Esophagus squamous epithelium (tissue), 5 donors: ENCODE measurements at regions not wholly inside any gene's neighbourhood (a gene's known extent, or its start where the extent isn't known, plus 50 kb on each side); places are given as distances from the start of the nearest gene placed in this dataset.
A peak's percentile ranks its signal among the peaks of the same experiment; 100 is the strongest.

Experiments used
- DNase-seq: peaks from one replicate; lab custom pipeline; 2025; lab: John Stamatoyannopoulos, UW
- H3K27ac ChIP-seq, 4 donors: fragments of 200-600 bp; sonication (generic); one replicate each; pipeline ENCODE4 v1.5.1; 2016 to 2019; ENCODE audit warnings: mild to moderate bottlenecking in 1 of 4
- H3K27me3 ChIP-seq, 4 donors: fragments of 200-600 bp; sonication (generic); 1 replicate in 3 of 4; 2 replicates in 1 of 4; pipeline versions ENCODE4 v1.5.1 to v1.6.0; 2017 to 2021; ENCODE audit warnings: antibody characterized with exemption in 1 of 4
- H3K36me3 ChIP-seq, 3 donors: fragments of 200-600 bp; sonication (generic); one replicate each; pipeline ENCODE4 v1.5.1; 2016 to 2019
- H3K4me1 ChIP-seq, 3 donors: fragments of 200-600 bp; sonication (generic); one replicate each; pipeline ENCODE4 v1.5.1; 2017 to 2019
- H3K4me3 ChIP-seq, 4 donors: fragments of 200-600 bp; sonication (generic); 1 replicate in 3 of 4; 2 replicates in 1 of 4; pipeline ENCODE4 v1.5.1; 2016 to 2019; ENCODE audit warnings: mild to moderate bottlenecking in 2 of 4, moderate library complexity in 1 of 4
- H3K9me3 ChIP-seq, 3 donors: fragments of 200-600 bp; sonication (generic); one replicate each; pipeline ENCODE4 v1.5.1; 2016 to 2019
- POLR2A ChIP-seq, 4 donors: fragments of 450-650 bp; IDR thresholded peaks; one replicate each; pipeline ENCODE4 v1.6.1; 2017; ENCODE audit warnings: antibody characterized with exemption in 4 of 4, mild to moderate bottlenecking in 4 of 4, moderate library complexity in 3 of 4
- WGBS, 2 donors: methylation state at CpG; one replicate each; pipeline ENCODE4 v1.1.5; 2018; 5-methylcytosine and 5-hydroxymethylcytosine counted together
- intact Hi-C: fragments of 100-400 bp; cut with DNase I; formaldehyde crosslinking; loops from one replicate; pipeline ENCODE4 v1.15.0; 2022
- TF ChIP-seq, protein P1 (sequence below), 6 experiments: fragments of 450-650 bp in 4 of 6; fragments of 200-600 bp in 2 of 6; sonication (generic) in 2 of 6; IDR thresholded peaks; one replicate each; pipeline ENCODE4 v1.5.1; 2016 to 2019; ENCODE audit warnings: antibody characterized with exemption in 6 of 6, mild to moderate bottlenecking in 4 of 6, moderate library complexity in 4 of 6
- donor health status: DM: yes; HTN: yes; CAD: no.

DNA sequence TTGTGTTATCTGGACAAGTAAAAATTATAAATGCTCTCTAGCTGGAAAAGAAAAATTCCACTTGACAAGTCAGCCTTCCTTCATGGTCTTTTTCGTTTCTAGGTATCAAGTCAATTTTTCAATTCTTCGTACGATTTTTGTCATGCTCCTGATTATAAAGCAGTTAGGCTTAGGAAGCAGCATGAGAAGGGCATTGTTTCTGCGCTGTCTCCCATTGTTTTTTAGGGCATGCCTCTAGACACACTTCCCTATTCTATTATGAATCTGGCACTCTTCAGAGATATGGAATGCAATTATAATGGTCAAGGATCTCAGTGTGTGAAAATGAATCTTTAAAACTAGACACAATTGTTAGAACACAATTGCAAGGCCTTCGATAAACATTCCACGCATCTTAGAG lies 164.1 kb upstream of the FAT1 start:
- Histone ChIP-seq H3K4me3 (no peak overlapping the region), H3K4me1 (peaks cover 0 to 19% (median 5%) of the 10 kb centered on the region in 3 donors), H3K27me3 (no peaks in the 10 kb centered on the region), H3K36me3 (no peaks in the 10 kb centered on the region), H3K9me3 (peaks cover 0 to 4% (median 0%) of the 10 kb centered on the region in 3 donors), H3K27ac (peak overlapping the region in 1 of 4 donors; percentile 26)
- no peak for DNase-seq
- TF ChIP-seq, protein P1, sequence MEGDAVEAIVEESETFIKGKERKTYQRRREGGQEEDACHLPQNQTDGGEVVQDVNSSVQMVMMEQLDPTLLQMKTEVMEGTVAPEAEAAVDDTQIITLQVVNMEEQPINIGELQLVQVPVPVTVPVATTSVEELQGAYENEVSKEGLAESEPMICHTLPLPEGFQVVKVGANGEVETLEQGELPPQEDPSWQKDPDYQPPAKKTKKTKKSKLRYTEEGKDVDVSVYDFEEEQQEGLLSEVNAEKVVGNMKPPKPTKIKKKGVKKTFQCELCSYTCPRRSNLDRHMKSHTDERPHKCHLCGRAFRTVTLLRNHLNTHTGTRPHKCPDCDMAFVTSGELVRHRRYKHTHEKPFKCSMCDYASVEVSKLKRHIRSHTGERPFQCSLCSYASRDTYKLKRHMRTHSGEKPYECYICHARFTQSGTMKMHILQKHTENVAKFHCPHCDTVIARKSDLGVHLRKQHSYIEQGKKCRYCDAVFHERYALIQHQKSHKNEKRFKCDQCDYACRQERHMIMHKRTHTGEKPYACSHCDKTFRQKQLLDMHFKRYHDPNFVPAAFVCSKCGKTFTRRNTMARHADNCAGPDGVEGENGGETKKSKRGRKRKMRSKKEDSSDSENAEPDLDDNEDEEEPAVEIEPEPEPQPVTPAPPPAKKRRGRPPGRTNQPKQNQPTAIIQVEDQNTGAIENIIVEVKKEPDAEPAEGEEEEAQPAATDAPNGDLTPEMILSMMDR (IDR thresholded peaks at IDR 0.05): no peak
- TF ChIP-seq POLR2A (IDR thresholded peaks at IDR 0.05): no peak
- 47 to 55% methylated on average over 6 of the region's 6 CpGs for WGBS, 2 donors
- intact Hi-C loops: no loop called here

DNA sequence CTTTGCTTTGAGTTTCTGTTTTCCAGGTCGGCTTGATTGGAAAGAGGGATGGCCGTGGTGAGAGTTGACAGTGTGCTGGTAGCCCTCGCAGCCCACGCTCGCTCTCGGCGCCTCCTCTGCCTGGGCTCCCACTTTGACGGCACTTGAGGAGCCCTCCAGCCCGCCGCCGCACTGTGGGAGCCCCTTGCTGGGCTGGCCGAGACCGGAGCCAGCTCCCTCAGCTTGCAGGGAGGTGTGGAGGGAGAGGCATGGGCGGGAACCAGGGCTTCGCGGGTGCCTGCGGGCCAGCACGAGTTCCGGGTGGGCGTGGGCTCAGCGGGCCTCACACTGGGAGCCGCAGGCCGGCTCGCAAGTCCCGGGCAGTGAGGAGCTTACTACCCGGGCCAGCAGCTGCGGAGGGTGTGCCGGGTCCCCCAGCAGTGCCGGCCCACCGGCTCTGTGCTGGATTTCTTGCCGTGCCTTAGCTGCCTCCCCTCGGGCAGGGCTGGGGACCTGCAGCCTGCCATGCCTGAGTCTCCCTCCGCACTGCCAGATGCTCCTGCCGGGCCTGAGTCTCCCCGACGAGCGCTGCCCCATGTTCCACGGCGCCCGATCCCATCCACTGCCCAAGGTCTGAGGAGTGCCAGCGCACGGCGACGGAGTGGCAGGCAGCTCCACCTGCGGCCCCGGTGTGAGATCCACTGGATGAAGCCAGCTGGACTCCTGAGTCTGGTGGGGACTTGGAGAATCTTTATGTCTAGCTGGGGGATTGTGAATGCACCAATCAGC lies 166.4 kb upstream of the FAT1 start:
- no peak for DNase-seq
- Histone ChIP-seq H3K27me3 (no peaks in the 10 kb centered on the region), H3K27ac (no peak overlapping the region), H3K4me1 (peaks cover 0 to 19% (median 5%) of the 10 kb centered on the region in 3 donors), H3K4me3 (no peak overlapping the region), H3K9me3 (peaks cover 0 to 4% (median 0%) of the 10 kb centered on the region in 3 donors), H3K36me3 (no peaks in the 10 kb centered on the region)
- intact Hi-C loops: no loop called here
- 100% methylated on average over 2 to 3 of the region's 46 CpGs for WGBS, 2 donors
- TF ChIP-seq POLR2A (IDR thresholded peaks at IDR 0.05): no peak
- TF ChIP-seq, protein P1 (IDR thresholded peaks at IDR 0.05): no peak

DNA sequence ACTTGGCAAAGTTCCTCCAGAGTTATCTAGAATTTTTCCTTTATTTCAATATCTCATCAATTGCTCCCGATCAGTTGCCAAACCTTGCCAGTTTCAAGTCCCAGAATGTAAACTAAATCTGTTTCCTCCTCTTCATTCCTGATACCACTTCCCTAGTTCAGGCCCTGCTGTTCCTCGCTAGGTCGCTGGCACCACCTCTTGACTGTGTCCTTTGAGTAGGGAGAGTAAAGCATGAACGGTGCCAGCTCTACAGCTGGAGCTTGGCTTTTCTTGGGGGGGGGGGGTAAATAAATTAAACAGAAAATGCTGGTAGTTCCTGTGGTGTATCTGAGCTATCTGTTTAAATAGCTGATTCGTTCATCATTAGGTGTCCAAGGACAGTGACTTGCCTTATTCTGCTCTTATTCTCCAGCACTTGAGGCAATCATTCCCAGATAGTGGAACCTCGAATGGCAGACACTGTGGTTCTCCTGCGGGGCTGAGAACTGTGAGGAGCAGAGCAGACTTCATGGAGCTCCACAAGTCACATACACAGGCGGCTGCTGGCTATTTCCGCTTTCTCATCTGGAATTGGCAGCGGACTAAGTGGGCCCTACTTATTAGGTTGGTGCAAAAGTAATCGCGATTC lies 168.3 kb upstream of the FAT1 start:
- 87 to 89% methylated on average over 9 to 12 of the region's 12 CpGs for WGBS, 2 donors
- H3K9me3 ChIP-seq: peaks cover 0 to 4% (median 0%) of the 10 kb centered on the region in 3 donors
- intact Hi-C loops: no loop called here
- H3K4me1 ChIP-seq: peaks cover 0 to 11% (median 5%) of the 10 kb centered on the region in 3 donors
- TF ChIP-seq, protein P1 (IDR thresholded peaks at IDR 0.05): no peak
- no peak for TF ChIP-seq POLR2A (IDR thresholded peaks at IDR 0.05)
- no peak for DNase-seq
- no peaks in the 10 kb centered on the region for H3K36me3 ChIP-seq
- H3K4me3 ChIP-seq: no peak overlapping the region
- H3K27me3 ChIP-seq: no peaks in the 10 kb centered on the region
- no peak overlapping the region for H3K27ac ChIP-seq

DNA sequence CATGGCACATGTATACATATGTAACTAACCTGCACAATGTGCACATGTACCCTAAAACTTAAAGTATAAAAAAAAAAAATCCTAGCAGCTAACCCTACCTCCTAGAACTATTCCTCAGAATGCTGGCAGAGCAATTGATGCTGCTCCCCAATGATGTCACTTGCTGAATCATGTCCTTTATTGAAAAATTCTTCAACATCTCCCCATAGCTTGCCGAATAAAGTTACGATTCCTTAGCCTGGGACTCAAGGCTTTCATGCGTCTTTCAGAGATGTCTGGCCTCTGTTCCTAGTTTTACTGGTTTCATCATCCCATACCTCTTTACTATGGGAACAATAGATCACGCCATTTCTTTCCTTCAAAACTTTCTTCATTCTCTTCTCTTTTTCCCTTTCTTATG lies 174.7 kb upstream of the FAT1 start:
- Histone ChIP-seq H3K27me3 (no peaks in the 10 kb centered on the region), H3K9me3 (no peaks in the 10 kb centered on the region), H3K4me3 (no peak overlapping the region), H3K27ac (no peak overlapping the region), H3K4me1 (peaks cover 0 to 13% (median 3%) of the 10 kb centered on the region in 3 donors), H3K36me3 (no peaks in the 10 kb centered on the region)
- intact Hi-C loops: no loop called here
- TF ChIP-seq, protein P1 (IDR thresholded peaks at IDR 0.05): no peak
- no peak for TF ChIP-seq POLR2A (IDR thresholded peaks at IDR 0.05)
- 92 to 95% methylated on average over 4 of the region's 4 CpGs for WGBS, 2 donors
- DNase-seq: no peak

DNA sequence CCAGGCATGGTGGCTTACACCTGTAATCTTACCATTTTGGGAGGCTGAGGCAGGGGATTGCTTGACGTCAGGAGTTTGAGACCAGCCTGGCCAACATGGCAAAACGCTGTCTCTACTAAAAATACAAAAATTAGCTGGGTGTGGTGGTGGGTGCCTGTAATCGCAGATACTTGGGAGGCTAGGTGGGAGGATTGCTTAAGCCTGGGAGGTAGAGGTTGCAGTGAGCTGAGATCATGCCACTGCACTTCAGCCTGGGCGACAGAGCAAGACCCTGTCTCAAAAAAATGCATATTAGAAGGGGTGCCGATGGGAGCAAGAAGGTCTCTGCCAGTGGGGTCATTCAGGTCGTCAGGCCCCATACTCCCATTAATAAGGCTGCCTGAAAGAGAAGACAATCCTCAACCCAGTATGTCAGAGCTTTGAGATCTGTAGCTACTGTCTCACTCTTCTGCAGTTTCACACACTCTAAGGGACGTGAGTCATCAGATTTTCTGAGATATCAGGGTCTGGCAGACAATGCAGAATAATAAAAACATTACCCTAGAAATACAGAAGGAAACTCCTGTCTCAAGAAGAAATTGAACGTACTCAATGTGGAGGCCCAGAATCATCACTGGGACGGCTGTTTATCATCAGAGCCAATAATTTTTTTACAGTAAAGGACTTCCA lies 176.7 kb upstream of the FAT1 start:
- TF ChIP-seq, protein P1 (IDR thresholded peaks at IDR 0.05): no peak
- no peak for TF ChIP-seq POLR2A (IDR thresholded peaks at IDR 0.05)
- 62 to 77% methylated on average over 8 to 9 of the region's 9 CpGs for WGBS, 2 donors
- H3K27ac ChIP-seq: no peak overlapping the region
- H3K27me3 ChIP-seq: no peaks in the 10 kb centered on the region
- H3K4me1 ChIP-seq: peaks cover 0 to 21% (median 3%) of the 10 kb centered on the region in 3 donors
- H3K4me3 ChIP-seq: no peak overlapping the region
- no peak for DNase-seq
- no peaks in the 10 kb centered on the region for H3K9me3 ChIP-seq
- intact Hi-C loops: no loop called here
- no peaks in the 10 kb centered on the region for H3K36me3 ChIP-seq
